ENCODE measurements at regions not wholly inside any gene's neighbourhood (a gene's known extent, or its start where the extent isn't known, plus 50 kb on each side); places are given as distances from the start of the nearest gene placed in this dataset.

DNA sequence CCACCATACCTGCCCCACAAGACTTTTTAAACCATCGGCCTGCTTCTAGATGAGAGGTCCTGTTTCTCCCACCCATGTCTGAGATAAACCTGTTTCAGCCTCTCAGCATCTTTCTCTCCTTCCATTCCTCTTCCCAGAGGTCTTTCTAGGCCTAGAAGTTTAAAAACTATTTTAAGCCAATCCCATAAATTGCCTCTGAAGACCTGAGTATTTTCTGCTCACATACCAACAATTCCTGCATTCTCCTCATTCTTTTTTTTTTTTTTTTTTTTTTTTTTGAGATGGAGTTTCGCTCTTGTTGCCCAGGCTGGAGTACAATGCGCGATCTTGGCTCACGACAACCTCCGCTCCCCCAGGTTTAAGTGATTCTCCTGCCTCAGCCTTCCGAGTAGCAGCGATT, 262.9 kb upstream of the AUTS2 start:
- TF ChIP-seq POLR2A (IDR thresholded peaks at IDR 0.05): no peak
- TF ChIP-seq, protein P1, sequence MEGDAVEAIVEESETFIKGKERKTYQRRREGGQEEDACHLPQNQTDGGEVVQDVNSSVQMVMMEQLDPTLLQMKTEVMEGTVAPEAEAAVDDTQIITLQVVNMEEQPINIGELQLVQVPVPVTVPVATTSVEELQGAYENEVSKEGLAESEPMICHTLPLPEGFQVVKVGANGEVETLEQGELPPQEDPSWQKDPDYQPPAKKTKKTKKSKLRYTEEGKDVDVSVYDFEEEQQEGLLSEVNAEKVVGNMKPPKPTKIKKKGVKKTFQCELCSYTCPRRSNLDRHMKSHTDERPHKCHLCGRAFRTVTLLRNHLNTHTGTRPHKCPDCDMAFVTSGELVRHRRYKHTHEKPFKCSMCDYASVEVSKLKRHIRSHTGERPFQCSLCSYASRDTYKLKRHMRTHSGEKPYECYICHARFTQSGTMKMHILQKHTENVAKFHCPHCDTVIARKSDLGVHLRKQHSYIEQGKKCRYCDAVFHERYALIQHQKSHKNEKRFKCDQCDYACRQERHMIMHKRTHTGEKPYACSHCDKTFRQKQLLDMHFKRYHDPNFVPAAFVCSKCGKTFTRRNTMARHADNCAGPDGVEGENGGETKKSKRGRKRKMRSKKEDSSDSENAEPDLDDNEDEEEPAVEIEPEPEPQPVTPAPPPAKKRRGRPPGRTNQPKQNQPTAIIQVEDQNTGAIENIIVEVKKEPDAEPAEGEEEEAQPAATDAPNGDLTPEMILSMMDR (IDR thresholded peaks at IDR 0.05): no peak
- Histone ChIP-seq H3K36me3 (no peaks in the 10 kb centered on the region), H3K4me3 (no peak overlapping the region), H3K27ac (no peak overlapping the region), H3K27me3 (no peaks in the 10 kb centered on the region), H3K9me3 (no peaks in the 10 kb centered on the region), H3K4me1 (no peaks in the 10 kb centered on the region)
- intact Hi-C loops (cut with DNase I): no loop called here
- no peak for DNase-seq
- 93 to 99% methylated on average over 8 of the region's 8 CpGs for WGBS, 2 donors

DNA sequence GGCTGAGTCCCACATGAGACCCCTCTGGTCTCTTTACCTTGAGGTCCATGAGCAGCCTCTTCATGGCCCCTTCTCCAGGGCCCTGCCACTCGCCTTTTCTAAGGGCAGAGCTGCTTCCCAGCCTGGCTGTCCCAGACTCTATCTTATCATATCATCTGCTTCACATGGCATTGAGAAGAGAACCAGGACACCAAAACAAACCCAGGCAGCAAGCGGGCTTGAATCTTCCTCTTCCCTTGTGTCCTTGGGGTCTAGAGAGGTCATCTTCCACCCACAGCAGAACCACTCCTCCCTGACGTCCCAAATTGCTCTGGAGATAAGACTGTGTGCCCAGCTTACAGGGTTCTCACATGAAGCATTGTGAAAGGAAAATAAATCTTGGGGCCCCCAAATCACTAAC, 261.3 kb upstream of the AUTS2 start:
- WGBS, 2 donors: 84 to 85% methylated on average over 3 of the region's 3 CpGs
- intact Hi-C loops (cut with DNase I): no loop called here
- no peaks in the 10 kb centered on the region for H3K4me1 ChIP-seq
- TF ChIP-seq POLR2A (IDR thresholded peaks at IDR 0.05): no peak
- TF ChIP-seq, protein P1 (IDR thresholded peaks at IDR 0.05): no peak
- no peak overlapping the region for H3K27ac ChIP-seq
- H3K4me3 ChIP-seq: no peak overlapping the region
- no peaks in the 10 kb centered on the region for H3K27me3 ChIP-seq
- no peak for DNase-seq
- H3K9me3 ChIP-seq: no peaks in the 10 kb centered on the region
- H3K36me3 ChIP-seq: no peaks in the 10 kb centered on the region

DNA sequence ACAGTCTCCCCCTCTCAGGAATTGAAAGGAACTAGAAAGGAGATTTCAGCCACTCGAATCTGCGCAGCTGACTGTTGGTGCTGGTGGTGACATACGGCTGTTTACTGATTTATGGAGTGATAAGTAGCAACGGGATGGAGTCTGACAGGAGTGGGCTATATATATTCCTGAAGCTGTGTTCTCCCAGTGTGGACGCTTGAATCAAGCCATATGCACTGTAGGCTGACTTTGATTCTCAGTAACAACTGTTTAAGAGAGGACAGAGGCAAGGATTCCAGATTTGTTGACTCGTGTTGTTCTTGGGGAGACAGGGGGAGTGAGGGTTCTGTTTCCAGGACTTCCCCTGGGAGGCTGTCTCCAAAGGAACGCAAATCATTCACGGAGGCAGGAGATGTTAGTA, 260.1 kb upstream of the AUTS2 start:
- H3K9me3 ChIP-seq: no peaks in the 10 kb centered on the region
- TF ChIP-seq, protein P1 (IDR thresholded peaks at IDR 0.05): no peak
- TF ChIP-seq POLR2A (IDR thresholded peaks at IDR 0.05): no peak
- no peak for DNase-seq
- H3K36me3 ChIP-seq: no peaks in the 10 kb centered on the region
- H3K27me3 ChIP-seq: no peaks in the 10 kb centered on the region
- H3K4me3 ChIP-seq: no peak overlapping the region
- WGBS, 2 donors: 40 to 50% methylated on average over 8 of the region's 8 CpGs
- intact Hi-C loops (cut with DNase I): no loop called here
- no peaks in the 10 kb centered on the region for H3K4me1 ChIP-seq
- H3K27ac ChIP-seq: no peak overlapping the region

DNA sequence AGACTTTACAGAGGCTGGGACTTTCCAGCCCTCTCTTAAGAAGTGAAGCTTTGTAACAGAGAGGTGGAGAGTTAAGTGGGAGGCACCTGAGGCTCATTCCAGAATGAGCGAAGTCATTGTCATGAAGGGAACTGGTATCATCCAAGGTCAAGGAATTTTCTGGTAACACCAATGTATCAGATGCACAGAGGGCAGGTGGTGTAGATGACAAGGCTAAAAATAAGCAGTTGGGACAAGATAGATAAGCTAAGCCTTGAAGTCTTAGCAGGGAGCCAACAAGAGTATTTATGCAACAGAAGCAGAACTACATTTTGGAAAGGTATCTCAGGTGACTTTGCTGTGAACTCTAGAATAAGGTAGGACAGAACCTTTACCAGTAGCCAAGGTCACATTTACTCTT, 257.0 kb upstream of the AUTS2 start:
- intact Hi-C loops (cut with DNase I): no loop called here
- no peak for TF ChIP-seq POLR2A (IDR thresholded peaks at IDR 0.05)
- TF ChIP-seq, protein P1 (IDR thresholded peaks at IDR 0.05): no peak
- Histone ChIP-seq H3K27ac (no peak overlapping the region), H3K9me3 (no peaks in the 10 kb centered on the region), H3K36me3 (no peaks in the 10 kb centered on the region), H3K4me3 (no peak overlapping the region), H3K27me3 (no peaks in the 10 kb centered on the region), H3K4me1 (no peaks in the 10 kb centered on the region)
- no peak for DNase-seq
- WGBS, 2 donors: 75 to 90% methylated on average over 1 of the region's 1 CpG

DNA sequence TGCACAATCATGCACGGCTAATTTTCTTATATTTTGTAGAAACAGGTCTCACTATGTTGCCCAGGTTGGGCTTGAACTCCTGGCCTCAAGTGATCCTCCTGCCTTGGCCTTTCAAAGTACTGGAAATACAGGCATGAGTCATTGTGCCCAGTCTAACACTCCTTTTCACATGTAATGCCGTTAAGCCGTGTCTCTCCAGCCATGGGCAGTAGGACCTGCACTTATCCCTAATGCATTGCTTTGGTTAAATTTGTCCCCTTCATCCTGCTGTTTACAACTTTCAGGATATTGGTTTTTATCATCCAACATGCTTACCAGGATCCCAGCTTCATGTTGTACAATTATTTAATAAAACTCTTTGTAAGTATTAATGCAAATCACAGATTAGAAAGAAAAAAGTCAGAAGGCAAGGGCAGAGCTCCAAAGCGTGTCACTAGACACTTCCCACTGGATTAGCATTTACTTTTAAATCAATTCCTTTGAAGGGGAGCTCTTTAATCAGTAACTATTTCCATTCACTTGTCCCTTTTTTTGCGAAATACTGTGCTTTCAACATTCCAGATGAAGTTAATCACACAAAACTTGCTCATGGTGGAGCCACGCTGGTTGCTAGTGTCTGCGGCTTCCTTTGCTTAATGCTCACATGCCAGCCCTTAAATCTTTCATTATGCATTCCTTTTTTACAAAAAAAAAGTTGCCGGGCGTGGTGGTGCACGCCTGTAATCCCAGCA, 256.0 kb upstream of the AUTS2 start:
- TF ChIP-seq, protein P1 (IDR thresholded peaks at IDR 0.05): no peak
- no peak for TF ChIP-seq POLR2A (IDR thresholded peaks at IDR 0.05)
- no peaks in the 10 kb centered on the region for H3K27me3 ChIP-seq
- no peaks in the 10 kb centered on the region for H3K36me3 ChIP-seq
- H3K9me3 ChIP-seq: no peaks in the 10 kb centered on the region
- no peaks in the 10 kb centered on the region for H3K4me1 ChIP-seq
- H3K4me3 ChIP-seq: no peak overlapping the region
- no peak overlapping the region for H3K27ac ChIP-seq
- no peak for DNase-seq
- intact Hi-C loops (cut with DNase I): no loop called here
- 60 to 61% methylated on average over 8 to 10 of the region's 10 CpGs for WGBS, 2 donors
